VCaP (cell line): ENCODE measurements at regions not wholly inside any gene's neighbourhood (a gene's known extent, or its start where the extent isn't known, plus 50 kb on each side); places are given as distances from the start of the nearest gene placed in this dataset.

Experiments
- H3K27ac ChIP-seq: fragments of 450-650 bp; 2 replicates; pipeline ENCODE4 v1.5.1; 2017
- CTCF ChIP-seq: fragments of 450-650 bp; conservative IDR thresholded peaks from 2 replicates; pipeline ENCODE4 v1.5.1; 2017; ENCODE audit warnings: mild to moderate bottlenecking, moderate library complexity

- TF ChIP-seq CTCF, result no peak
- H3K27ac ChIP-seq, result no peak overlapping the region
Measured at GRCh38 chr18:51821610-51822009, 518.4 kb upstream of the DCC start.

- no peak overlapping the region for H3K27ac ChIP-seq
- no peak for TF ChIP-seq CTCF
Measured at GRCh38 chr18:51824746-51825145, 515.3 kb upstream of the DCC start.

- H3K27ac ChIP-seq, result no peak overlapping the region
- no peak for TF ChIP-seq CTCF
Measured at GRCh38 chr18:51833850-51834249, 506.1 kb upstream of the DCC start.

GRCh38 chr18:51848702-51849101 is 491.3 kb upstream of the DCC start:
- no peak for TF ChIP-seq CTCF
- H3K27ac ChIP-seq, result no peak overlapping the region

- TF ChIP-seq CTCF, result no peak
- H3K27ac ChIP-seq, result no peak overlapping the region
Measured at GRCh38 chr18:51852681-51853080, 487.3 kb upstream of the DCC start.

- no peak overlapping the region for H3K27ac ChIP-seq
- no peak for TF ChIP-seq CTCF
Measured at GRCh38 chr18:51857989-51858388, 482.0 kb upstream of the DCC start.

- H3K27ac ChIP-seq, result no peak overlapping the region
- no peak for TF ChIP-seq CTCF
Measured at GRCh38 chr18:51861046-51861445, 479.0 kb upstream of the DCC start.
